CD14-positive monocyte (primary cell): ENCODE measurements at regions not wholly inside any gene's neighbourhood (a gene's known extent, or its start where the extent isn't known, plus 50 kb on each side); places are given as distances from the start of the nearest gene placed in this dataset.

Source experiments
- DNase-seq, 3 donors: peaks; one replicate each; pipeline ENCODE4 v3.0.0-alpha.2; 2011 to 2022
- H2AFZ ChIP-seq: 2 replicates; pipeline ENCODE4 v1.6.0; 2012; ENCODE audit warnings: mild to moderate bottlenecking, low read depth, low read length, inconsistent platforms; ENCODE audit not compliant: insufficient read depth, poor library complexity, severe bottlenecking
- H3K27ac ChIP-seq, 2 donors: 1 replicate in 1 of 2; 2 replicates in 1 of 2; pipeline ENCODE4 v1.5.1; 2012 to 2013; ENCODE audit warnings: low read length in 2 of 2, control low read depth in 1 of 2, inconsistent platforms in 1 of 2, low read depth in 1 of 2, mild to moderate bottlenecking in 1 of 2
- H3K27me3 ChIP-seq, 2 donors: one replicate each; pipeline versions ENCODE4 v1.6.0 to v1.6.1; 2011 to 2013; ENCODE audit warnings: low read length in 2 of 2; ENCODE audit not compliant: control insufficient read depth in 2 of 2, insufficient read depth in 2 of 2
- H3K36me3 ChIP-seq, 2 donors: replicated peaks in 1 of 2; 1 replicate in 1 of 2; 2 replicates in 1 of 2; pipeline versions ENCODE4 v1.5.1 to v1.6.1; 2012 to 2013; ENCODE audit warnings: low read length in 2 of 2, control low read depth in 1 of 2, inconsistent platforms in 1 of 2, mild to moderate bottlenecking in 1 of 2; ENCODE audit not compliant: insufficient read depth in 2 of 2, control insufficient read depth in 1 of 2
- H3K4me1 ChIP-seq, 2 donors: 1 replicate in 1 of 2; 2 replicates in 1 of 2; pipeline versions ENCODE4 v1.5.1 to v1.6.1; 2012 to 2013; ENCODE audit warnings: low read length in 2 of 2, control low read depth in 1 of 2, inconsistent platforms in 1 of 2, mild to moderate bottlenecking in 1 of 2, moderate library complexity in 1 of 2; ENCODE audit not compliant: insufficient read depth in 2 of 2, control insufficient read depth in 1 of 2
- H3K4me2 ChIP-seq: replicated peaks from 2 replicates; pipeline ENCODE3; 2012; ENCODE audit warnings: low read length, moderate library complexity, mild to moderate bottlenecking; ENCODE audit not compliant: poor library complexity, severe bottlenecking; ENCODE audit errors: extremely low read depth
- H3K4me3 ChIP-seq, 3 experiments: fragments of 200-600 bp in 1 of 3; sonication (generic) in 1 of 3; replicated peaks in 1 of 3; 1 replicate in 2 of 3; 2 replicates in 1 of 3; pipeline ENCODE4 v1.5.1; 2011 to 2013; ENCODE audit warnings: low read length in 3 of 3, mild to moderate bottlenecking in 3 of 3, control low read depth in 2 of 3, low read depth in 2 of 3, inconsistent platforms in 1 of 3, moderate library complexity in 1 of 3
- H3K79me2 ChIP-seq: 2 replicates; pipeline ENCODE4 v1.6.0; 2012; ENCODE audit warnings: mild to moderate bottlenecking, control low read depth, inconsistent platforms, low read length, moderate library complexity; ENCODE audit not compliant: insufficient read depth
- H3K9ac ChIP-seq: 2 replicates; pipeline ENCODE4 v1.6.0; 2017; ENCODE audit warnings: low read length, mild to moderate bottlenecking; ENCODE audit not compliant: insufficient read depth, poor library complexity, severe bottlenecking
- H3K9me3 ChIP-seq, 2 donors: replicated peaks in 1 of 2; 1 replicate in 1 of 2; 2 replicates in 1 of 2; pipeline versions ENCODE4 v1.5.1 to v1.6.1; 2012 to 2013; ENCODE audit warnings: low read length in 2 of 2, control low read depth in 1 of 2; ENCODE audit not compliant: control insufficient read depth in 1 of 2, insufficient read depth in 1 of 2
- H4K20me1 ChIP-seq: 2 replicates; pipeline ENCODE4 v1.6.0; 2012; ENCODE audit warnings: mild to moderate bottlenecking, low read length, control low read depth, moderate library complexity; ENCODE audit not compliant: insufficient read depth
- H3K27ac Mint-ChIP-seq, 7 donors: one replicate each; pipeline ENCODE4 v1.8.0; 2020; ENCODE audit warnings: mild to moderate bottlenecking in 7 of 7, mixed read lengths in 7 of 7, moderate library complexity in 6 of 7, inconsistent platforms in 2 of 7
- H3K27me3 Mint-ChIP-seq, 3 donors: one replicate each; pipeline ENCODE4 v1.8.0; 2021 to 2022; ENCODE audit warnings: low read depth in 3 of 3, mild to moderate bottlenecking in 3 of 3, mixed read lengths in 3 of 3, moderate library complexity in 3 of 3, inconsistent platforms in 1 of 3
- H3K36me3 Mint-ChIP-seq, 2 donors: one replicate each; pipeline ENCODE4 v1.8.0; 2020; ENCODE audit warnings: mixed read lengths in 2 of 2, inconsistent platforms in 1 of 2, mild to moderate bottlenecking in 1 of 2
- H3K4me1 Mint-ChIP-seq: one replicate; pipeline ENCODE4 v1.8.0; 2020; ENCODE audit warnings: mild to moderate bottlenecking, mixed read lengths
- H3K4me3 Mint-ChIP-seq, 2 donors: one replicate each; pipeline ENCODE4 v1.8.0; 2020; ENCODE audit warnings: mild to moderate bottlenecking in 2 of 2, mixed read lengths in 2 of 2, moderate library complexity in 1 of 2
- H3K9me3 Mint-ChIP-seq, 7 donors: one replicate each; pipeline ENCODE4 v1.8.0; 2020 to 2022; ENCODE audit warnings: mixed read lengths in 7 of 7, mild to moderate bottlenecking in 6 of 7, moderate library complexity in 6 of 7, inconsistent platforms in 2 of 7
- WGBS: methylation state at CpG from one replicate; pipeline ENCODE4 v1.1.5; 2013; ENCODE audit warnings: missing lambda C conversion rate; ENCODE audit not compliant: insufficient coverage; 5-methylcytosine and 5-hydroxymethylcytosine counted together
- intact Hi-C, 2 donors: fragments of 100-400 bp; cut with micrococcal nuclease; formaldehyde crosslinking; loops; one replicate each; pipeline versions ENCODE4 v1.15.0 to v1.15.1; 2023
- TF ChIP-seq, protein P1 (sequence below): fragments of 200-600 bp; IDR thresholded peaks from one replicate; pipeline ENCODE4 v1.8.0; 2022; ENCODE audit warnings: antibody characterized with exemption, mild to moderate bottlenecking

DNA sequence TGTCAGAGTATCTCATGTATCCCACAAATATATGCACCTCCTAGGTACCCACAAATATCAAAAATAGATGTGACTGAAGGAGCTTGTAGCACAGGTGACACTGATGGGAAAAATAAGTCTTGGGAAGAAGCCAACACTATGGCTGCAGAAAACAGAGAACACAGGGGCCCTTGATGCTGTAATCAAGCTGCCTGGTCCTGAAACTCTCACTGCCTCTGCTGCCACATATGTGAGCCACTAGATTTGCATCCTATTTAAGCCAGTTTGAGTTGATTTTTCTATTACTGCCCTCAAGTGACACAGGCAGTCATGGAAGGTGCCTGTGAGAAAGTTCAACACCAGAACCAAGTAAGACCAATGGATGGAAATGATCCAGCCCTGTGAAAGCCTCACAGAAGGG, 720.8 kb downstream of the UQCRFS1 start:
- Mint-ChIP-seq H3K4me1 (peaks cover 26% of the 10 kb centered on the region), H3K4me3 (no peak overlapping the region), H3K9me3 (peaks cover 0 to 2% (median 0%) of the 10 kb centered on the region in 7 donors), H3K27me3 (peaks cover 4 to 5% (median 5%) of the 10 kb centered on the region in 3 donors), H3K27ac (no peak overlapping the region), H3K36me3 (no peaks in the 10 kb centered on the region)
- Histone ChIP-seq H3K36me3 (no peaks in the 10 kb centered on the region), H3K27me3 (no peaks in the 10 kb centered on the region), H3K9me3 (no peaks in the 10 kb centered on the region), H3K27ac (no peak overlapping the region), H4K20me1 (no peaks in the 10 kb centered on the region), H3K79me2 (no peaks in the 10 kb centered on the region), H2AFZ (no peak overlapping the region), H3K4me1 (peaks cover 17 to 18% of the 10 kb centered on the region in 2 donors), H3K9ac (no peak overlapping the region), H3K4me2 (no peak overlapping the region), H3K4me3 (no peak overlapping the region)
- intact Hi-C loops, result no loop called here
- no peak for DNase-seq
- TF ChIP-seq, protein P1, sequence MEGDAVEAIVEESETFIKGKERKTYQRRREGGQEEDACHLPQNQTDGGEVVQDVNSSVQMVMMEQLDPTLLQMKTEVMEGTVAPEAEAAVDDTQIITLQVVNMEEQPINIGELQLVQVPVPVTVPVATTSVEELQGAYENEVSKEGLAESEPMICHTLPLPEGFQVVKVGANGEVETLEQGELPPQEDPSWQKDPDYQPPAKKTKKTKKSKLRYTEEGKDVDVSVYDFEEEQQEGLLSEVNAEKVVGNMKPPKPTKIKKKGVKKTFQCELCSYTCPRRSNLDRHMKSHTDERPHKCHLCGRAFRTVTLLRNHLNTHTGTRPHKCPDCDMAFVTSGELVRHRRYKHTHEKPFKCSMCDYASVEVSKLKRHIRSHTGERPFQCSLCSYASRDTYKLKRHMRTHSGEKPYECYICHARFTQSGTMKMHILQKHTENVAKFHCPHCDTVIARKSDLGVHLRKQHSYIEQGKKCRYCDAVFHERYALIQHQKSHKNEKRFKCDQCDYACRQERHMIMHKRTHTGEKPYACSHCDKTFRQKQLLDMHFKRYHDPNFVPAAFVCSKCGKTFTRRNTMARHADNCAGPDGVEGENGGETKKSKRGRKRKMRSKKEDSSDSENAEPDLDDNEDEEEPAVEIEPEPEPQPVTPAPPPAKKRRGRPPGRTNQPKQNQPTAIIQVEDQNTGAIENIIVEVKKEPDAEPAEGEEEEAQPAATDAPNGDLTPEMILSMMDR, result no peak

DNA sequence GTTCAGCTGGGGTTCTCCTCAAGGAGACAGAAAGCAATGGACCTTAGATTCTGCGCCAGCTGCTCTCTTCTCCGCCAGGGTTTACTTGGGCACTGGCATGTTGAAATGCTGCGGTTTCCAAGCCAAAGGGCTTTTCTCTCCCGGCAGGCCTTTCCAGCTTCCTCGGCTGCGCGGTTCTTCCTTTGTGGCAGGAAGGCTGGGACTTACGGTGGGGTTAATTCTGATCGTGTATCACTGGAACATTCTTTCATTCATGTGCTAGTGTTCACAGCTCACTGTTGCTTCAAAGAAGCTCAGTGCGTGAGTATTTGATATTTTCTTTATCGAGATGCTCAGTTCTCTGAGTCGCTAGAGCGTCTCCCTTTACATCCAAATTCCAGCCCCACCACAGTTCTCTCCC, 723.2 kb downstream of the UQCRFS1 start:
- no peak overlapping the region for H3K9ac ChIP-seq

More for the DNA sequence above, 723.2 kb downstream of the UQCRFS1 start:
- Histone ChIP-seq H2AFZ (no peak overlapping the region), H3K27me3 (no peaks in the 10 kb centered on the region), H3K79me2 (no peaks in the 10 kb centered on the region), H3K27ac (no peak overlapping the region), H4K20me1 (no peaks in the 10 kb centered on the region), H3K4me2 (no peak overlapping the region), H3K4me1 (peaks cover 26 to 30% of the 10 kb centered on the region in 2 donors), H3K36me3 (no peaks in the 10 kb centered on the region), H3K9me3 (no peaks in the 10 kb centered on the region), H3K4me3 (no peak overlapping the region)
- no peak for DNase-seq
- H3K4me1 Mint-ChIP-seq, result peaks cover 38% of the 10 kb centered on the region
- intact Hi-C loops, result no loop called here
- WGBS, result 53% methylated on average over 9 of the region's 13 CpGs
- H3K36me3 Mint-ChIP-seq, result no peaks in the 10 kb centered on the region
- H3K4me3 Mint-ChIP-seq, result no peak overlapping the region
- H3K27ac Mint-ChIP-seq, result no peak overlapping the region
- H3K27me3 Mint-ChIP-seq, result peaks cover 5 to 6% (median 5%) of the 10 kb centered on the region in 3 donors
- H3K9me3 Mint-ChIP-seq, result peaks cover 0 to under 1% (median 0%) of the 10 kb centered on the region in 7 donors
- TF ChIP-seq, protein P1, result no peak
